UCSD-AML1 (cell line): ENCODE measurements at regions not wholly inside any gene's neighbourhood (a gene's known extent, or its start where the extent isn't known, plus 50 kb on each side); places are given as distances from the start of the nearest gene placed in this dataset.
"Not testable (repeated sequence)": the region's sequence is repeated elsewhere in the genome, so short reads cannot be mapped to it uniquely, and the experiment has no call there.

Source experiments
- DNase-seq: peaks from one replicate; lab custom pipeline; 2025; ENCODE audit not compliant: unreplicated experiment; lab: John Stamatoyannopoulos, UW

DNA sequence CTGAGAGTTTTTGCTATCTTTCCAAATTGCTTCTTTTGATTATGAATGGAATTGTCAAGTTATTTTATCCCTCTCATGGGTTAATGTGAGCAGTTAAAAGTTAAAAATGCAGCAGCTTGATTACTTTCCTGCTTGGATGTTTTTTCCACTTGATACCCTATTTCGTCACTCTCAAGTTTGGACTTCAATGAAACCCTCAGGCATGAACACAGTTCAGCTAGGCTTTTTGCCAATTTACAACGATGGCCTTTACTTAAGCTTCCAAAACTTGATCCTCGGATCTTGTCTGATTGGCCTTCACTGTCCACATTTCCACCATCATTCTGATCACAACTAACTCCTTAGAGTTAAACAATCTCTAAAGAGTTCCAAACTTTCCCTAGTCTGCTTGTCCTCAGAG, 752.4 kb upstream of the PRMT6 start:
- no peak for DNase-seq

DNA sequence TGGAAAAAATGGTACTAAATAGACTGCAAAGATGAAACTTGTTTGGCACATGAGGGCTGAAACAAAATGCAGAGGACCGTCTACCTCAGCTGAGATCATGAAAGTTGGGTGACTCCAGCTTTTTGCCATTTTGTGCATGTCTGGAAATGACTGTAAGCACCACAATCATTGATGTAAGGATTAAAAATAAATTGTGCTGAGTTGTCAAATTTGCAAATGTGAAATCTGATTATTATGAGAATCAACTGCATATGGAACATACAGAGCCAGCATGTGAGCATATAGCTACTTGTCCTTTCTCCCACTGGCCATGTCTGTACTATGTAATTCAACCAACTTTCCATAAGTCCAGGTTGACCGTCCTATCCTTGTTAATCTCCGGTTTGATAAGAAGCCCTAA, 736.9 kb upstream of the PRMT6 start:
- no peak for DNase-seq

- no peak for DNase-seq
Measured at GRCh38 chr1:106325600-106325999, 730.9 kb upstream of the PRMT6 start.

GRCh38 chr1:106344494-106344893, 712.0 kb upstream of the PRMT6 start:
- peak; percentile 7 for DNase-seq

DNA sequence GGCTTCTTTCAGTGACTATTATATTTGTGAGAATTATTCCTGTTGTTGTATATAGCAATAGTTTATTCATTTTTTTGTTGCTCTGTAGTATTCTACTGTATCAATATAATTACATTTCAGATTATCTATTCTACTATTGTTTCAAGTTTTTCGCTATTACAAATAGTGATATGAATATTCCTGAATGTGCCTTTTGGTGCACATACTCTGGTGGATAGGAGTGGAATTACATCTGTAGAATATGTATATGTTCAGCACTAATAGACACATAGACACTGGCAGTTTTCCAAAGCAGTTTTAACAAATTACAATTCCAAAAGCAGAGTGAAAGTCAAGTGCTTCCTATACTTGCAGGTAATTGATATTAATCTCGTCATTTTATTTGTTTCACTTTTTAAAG, 696.2 kb upstream of the PRMT6 start:
- DNase-seq: no peak

GRCh38 chr1:106366627-106367319, 689.7 kb upstream of the PRMT6 start:
- peak; percentile 2 for DNase-seq

- no peak for DNase-seq
Measured at GRCh38 chr1:106378261-106378660, 678.2 kb upstream of the PRMT6 start.

DNA sequence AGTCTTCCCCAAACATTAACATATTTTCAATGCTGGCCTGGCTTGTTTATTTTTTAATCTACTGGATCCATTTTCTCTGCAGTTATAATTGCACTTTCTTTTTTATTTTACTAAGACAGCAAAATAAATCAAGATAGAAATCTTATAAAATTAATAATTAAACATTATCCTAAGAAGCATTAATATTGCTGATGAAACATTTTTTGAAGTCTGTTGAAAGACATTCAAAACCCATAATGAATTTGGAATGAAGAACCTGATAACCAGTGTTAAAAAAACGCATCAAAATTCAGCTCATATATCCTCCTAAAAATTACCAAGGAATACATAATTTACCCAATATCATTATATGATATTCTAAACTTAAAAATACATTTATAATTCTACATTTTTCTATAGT, 675.7 kb upstream of the PRMT6 start:
- no peak for DNase-seq

- not testable (repeated sequence) for DNase-seq
Measured at GRCh38 chr1:106389160-106389559, 667.3 kb upstream of the PRMT6 start.

DNA sequence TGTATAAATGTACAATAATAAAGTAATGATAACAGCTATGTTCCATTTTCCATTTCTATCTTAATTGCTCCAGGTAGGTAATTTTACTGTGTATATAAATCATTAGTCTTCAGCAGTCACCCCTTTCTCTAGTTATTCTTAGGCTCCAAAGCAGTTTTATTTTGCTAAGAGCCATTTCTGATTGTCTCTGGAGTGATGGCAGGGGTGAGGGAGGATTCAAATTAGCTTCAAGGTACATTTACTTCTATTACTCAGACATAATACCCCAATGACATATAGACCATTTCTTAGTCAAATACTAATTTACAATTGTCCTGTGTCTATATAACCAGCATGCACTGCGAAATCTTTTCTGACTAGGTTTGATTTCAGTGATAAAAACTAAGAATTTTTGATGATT, 663.4 kb upstream of the PRMT6 start:
- no peak for DNase-seq

DNA sequence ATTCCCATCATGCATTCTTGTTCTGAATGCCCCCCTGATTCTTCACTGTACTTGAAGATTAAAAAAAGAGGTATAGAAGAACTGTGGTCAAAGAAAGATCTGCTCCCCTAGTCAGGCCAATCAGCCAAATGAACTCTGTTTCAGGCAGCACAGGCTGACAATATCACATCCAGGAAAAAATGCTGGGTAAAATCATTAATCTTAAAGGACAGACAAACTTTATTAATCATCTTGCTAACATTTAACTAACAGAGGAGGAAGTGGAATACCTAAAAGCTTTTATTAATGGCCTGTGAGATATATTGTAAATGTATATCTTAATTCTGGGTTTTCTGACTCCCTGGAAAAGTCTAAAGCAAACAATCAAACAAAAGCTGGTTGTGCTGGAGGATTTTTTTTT, 660.5 kb upstream of the PRMT6 start:
- DNase-seq: no peak

DNA sequence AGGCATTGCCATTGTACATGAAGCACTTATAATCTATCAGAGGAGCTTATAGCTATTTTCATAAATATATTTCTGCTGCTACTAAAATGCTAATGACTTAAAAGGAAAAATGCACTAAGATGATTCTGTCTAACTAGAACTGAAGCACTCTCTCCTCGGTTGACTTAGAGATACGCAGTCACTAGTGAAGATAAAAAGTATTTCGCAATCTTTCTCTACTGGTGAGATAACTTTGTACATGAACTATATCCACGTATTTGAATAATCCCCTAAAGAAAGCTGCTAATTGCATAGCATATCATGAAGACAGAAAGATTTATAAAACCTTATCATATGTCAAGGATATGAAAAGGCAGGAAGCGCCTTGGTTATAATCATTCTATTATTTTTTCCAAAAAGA, 658.1 kb upstream of the PRMT6 start:
- DNase-seq: no peak

DNA sequence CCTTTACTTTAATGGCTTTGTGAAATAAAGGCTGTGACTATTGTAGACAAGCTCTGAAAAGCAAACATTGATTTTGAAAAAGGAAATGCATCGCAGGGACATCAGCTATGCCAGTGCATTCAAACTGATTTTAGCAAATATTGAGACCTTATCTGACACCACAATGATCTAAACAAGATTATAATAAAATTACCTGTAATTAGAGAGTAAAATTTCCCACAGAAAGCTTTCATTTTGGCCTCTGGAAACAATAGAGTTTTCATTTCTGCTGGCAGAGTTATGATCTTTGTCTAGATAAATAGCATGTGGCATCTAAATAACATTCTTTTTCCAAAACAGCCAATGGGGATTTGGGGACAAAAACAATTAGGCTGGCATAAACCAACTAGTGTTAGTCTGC, 650.4 kb upstream of the PRMT6 start:
- no peak for DNase-seq

GRCh38 chr1:106412321-106412720, 644.2 kb upstream of the PRMT6 start:
- not testable (repeated sequence) for DNase-seq

GRCh38 chr1:106435269-106435668, 621.2 kb upstream of the PRMT6 start:
- no peak for DNase-seq

DNA sequence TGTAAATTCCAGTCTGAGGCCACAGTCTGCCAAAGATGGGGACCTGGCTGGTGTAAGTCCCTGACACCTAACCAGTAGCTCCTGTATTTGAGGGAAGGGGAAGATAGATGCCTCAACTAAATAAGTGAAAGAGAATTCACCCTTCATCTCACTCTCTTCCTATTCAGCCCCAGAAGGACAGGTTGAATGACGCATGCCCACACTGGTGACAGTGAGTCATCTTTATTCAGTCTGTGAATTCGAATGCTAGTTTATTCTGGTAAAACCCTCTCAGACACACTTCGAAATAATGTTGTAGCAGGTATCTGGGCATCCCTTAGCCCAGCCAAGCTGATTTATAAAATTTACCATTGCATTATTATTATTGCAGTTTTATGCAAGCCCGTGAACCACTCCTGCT, 617.0 kb upstream of the PRMT6 start:
- no peak for DNase-seq

- DNase-seq: no peak
Measured at GRCh38 chr1:106447466-106447865, 609.0 kb upstream of the PRMT6 start.

- DNase-seq: no peak
Measured at GRCh38 chr1:106456832-106457231, 599.6 kb upstream of the PRMT6 start.

DNA sequence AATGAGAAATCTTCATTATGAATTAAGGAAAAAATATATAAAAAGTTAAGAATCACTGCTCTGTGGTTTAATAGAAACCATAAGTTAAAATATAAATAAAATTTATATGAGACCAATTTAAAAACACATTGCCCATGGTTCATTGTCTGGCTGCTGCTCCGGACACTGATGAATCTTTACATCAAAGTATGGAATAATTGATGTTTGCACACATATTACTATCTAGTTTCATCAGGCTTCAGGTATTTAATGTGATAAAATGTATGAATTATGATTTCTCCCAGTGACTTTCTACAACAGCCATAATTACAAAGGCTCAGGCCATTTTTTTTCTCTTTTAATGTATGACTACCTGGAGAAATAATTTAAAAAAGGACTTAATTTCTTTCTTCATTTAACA, 599.1 kb upstream of the PRMT6 start:
- no peak for DNase-seq

DNA sequence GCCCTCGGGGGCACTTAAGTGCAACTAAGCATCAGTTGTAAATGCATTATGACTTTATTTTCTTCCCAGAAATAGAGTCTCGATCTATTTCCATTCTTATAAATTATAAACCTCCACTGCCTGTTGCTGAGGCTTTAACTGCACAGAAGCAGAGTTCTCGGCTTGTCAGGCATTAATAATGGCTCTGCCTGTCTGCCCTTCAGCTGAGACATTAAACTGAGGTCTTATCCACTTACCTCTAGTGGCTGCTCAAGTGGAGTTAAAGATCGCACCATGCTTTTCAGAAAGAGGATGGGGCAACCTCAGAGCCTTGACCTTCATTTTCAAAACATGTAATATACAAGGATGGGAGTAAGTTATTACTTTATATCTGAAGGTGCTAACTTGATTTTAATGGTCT, 597.6 kb upstream of the PRMT6 start:
- DNase-seq: no peak

GRCh38 chr1:106459418-106459817, 597.1 kb upstream of the PRMT6 start:
- no peak for DNase-seq

- DNase-seq: no peak
Measured at GRCh38 chr1:106465666-106466065, 590.8 kb upstream of the PRMT6 start.

- DNase-seq: no peak
Measured at GRCh38 chr1:106480629-106481028, 575.8 kb upstream of the PRMT6 start.
